Lower leg skin (tissue), 3 donors: ENCODE measurements at regions not wholly inside any gene's neighbourhood (a gene's known extent, or its start where the extent isn't known, plus 50 kb on each side); places are given as distances from the start of the nearest gene placed in this dataset.

Experiments used
- POLR2A ChIP-seq, 2 donors: fragments of 450-650 bp; IDR thresholded peaks; one replicate each; pipeline ENCODE4 v1.6.1; 2016 to 2017; ENCODE audit warnings: antibody characterized with exemption in 2 of 2, mild to moderate bottlenecking in 1 of 2, moderate library complexity in 1 of 2
- TF ChIP-seq, protein P1 (sequence below), 3 donors: fragments of 450-650 bp; IDR thresholded peaks; one replicate each; pipeline ENCODE4 v1.5.1; 2016; ENCODE audit warnings: antibody characterized with exemption in 3 of 3, mild to moderate bottlenecking in 3 of 3, moderate library complexity in 2 of 3

DNA sequence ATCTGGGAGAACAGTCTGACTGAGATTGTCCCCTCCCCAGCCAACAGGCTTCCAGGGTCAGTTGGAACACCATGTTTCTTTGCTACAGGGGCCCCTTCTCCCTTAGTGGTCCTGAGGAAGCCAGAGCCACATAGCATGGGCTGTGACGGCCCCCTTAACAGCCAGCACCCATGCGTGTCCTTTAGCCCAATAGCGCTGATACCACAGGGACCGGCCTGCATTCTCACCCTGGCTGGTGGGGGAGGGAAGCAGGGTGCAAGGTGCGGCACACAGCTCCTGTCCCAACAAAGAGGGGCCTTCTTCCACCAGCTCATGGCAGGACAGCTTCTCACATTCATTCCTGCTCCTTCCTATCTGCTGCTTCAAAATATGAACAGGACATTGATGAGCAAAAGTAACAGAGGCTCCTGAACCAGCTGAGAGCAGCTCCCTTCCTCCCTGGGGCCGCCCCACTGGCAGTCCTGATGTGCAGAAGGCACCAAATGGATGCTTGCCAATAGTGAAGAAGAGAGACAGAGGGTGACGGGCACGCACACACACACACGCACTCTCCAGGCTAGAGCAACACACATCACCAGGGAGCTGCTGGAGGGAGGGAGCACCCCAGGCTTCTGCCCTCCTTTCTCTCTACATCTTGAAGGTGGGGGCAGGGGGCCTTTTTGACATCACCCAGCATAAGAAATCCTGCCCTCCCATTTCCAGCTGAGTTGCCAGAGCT, 99.4 kb downstream of the CRYAA start:
- TF ChIP-seq POLR2A (IDR thresholded peaks at IDR 0.05) = no peak
- TF ChIP-seq, protein P1, sequence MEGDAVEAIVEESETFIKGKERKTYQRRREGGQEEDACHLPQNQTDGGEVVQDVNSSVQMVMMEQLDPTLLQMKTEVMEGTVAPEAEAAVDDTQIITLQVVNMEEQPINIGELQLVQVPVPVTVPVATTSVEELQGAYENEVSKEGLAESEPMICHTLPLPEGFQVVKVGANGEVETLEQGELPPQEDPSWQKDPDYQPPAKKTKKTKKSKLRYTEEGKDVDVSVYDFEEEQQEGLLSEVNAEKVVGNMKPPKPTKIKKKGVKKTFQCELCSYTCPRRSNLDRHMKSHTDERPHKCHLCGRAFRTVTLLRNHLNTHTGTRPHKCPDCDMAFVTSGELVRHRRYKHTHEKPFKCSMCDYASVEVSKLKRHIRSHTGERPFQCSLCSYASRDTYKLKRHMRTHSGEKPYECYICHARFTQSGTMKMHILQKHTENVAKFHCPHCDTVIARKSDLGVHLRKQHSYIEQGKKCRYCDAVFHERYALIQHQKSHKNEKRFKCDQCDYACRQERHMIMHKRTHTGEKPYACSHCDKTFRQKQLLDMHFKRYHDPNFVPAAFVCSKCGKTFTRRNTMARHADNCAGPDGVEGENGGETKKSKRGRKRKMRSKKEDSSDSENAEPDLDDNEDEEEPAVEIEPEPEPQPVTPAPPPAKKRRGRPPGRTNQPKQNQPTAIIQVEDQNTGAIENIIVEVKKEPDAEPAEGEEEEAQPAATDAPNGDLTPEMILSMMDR (IDR thresholded peaks at IDR 0.05) = no peak
